Psoas muscle (tissue), 7 donors: ENCODE measurements at regions not wholly inside any gene's neighbourhood (a gene's known extent, or its start where the extent isn't known, plus 50 kb on each side); places are given as distances from the start of the nearest gene placed in this dataset.

Experiments used
- ATAC-seq, 4 donors: fragments of 200-7000 bp; cut with Tn5 transposase; one replicate each; pipeline ENCODE4 v1.9.1; 2020; ENCODE audit warnings: moderate library complexity in 3 of 4, mild to moderate bottlenecking in 2 of 4
- DNase-seq, 2 donors: peaks; one replicate each; pipeline ENCODE4 v3.0.0-alpha.2; 2020
- H3K27ac ChIP-seq: fragments of 200-600 bp; one replicate; pipeline ENCODE4 v1.8.0; 2022
- H3K27me3 ChIP-seq, 3 donors: fragments of 200-600 bp in 1 of 3; one replicate each; pipeline versions ENCODE4 v1.6.1 to v1.8.0; 2013 to 2022; ENCODE audit warnings: low read length in 2 of 3, mild to moderate bottlenecking in 2 of 3, moderate library complexity in 1 of 3; ENCODE audit not compliant: insufficient read depth in 3 of 3
- H3K36me3 ChIP-seq, 2 donors: fragments of 200-600 bp in 1 of 2; one replicate each; pipeline versions ENCODE4 v1.6.1 to v1.8.0; 2013 to 2022; ENCODE audit warnings: low read depth in 1 of 2, mild to moderate bottlenecking in 1 of 2, moderate library complexity in 1 of 2; ENCODE audit not compliant: insufficient read depth in 1 of 2
- H3K4me1 ChIP-seq: fragments of 200-600 bp; one replicate; pipeline ENCODE4 v1.8.0; 2022
- H3K4me3 ChIP-seq: fragments of 200-600 bp; one replicate; pipeline ENCODE4 v1.8.0; 2022; ENCODE audit warnings: mild to moderate bottlenecking
- H3K9me3 ChIP-seq: fragments of 200-600 bp; one replicate; pipeline ENCODE4 v1.8.0; 2022
- CTCF ChIP-seq: fragments of 200-600 bp; IDR thresholded peaks from one replicate; pipeline ENCODE4 v1.8.0; 2022; ENCODE audit warnings: antibody characterized with exemption
- WGBS, 3 donors: extraction: QIAGEN DNeasy Blood & Tissue Kit; methylation state at CpG; one replicate each; pipeline versions ENCODE4 v1.1.6 to v1.1.7; 2013; 5-methylcytosine and 5-hydroxymethylcytosine counted together
- intact Hi-C, 2 donors: fragments of 100-400 bp; cut with DNase I; formaldehyde crosslinking; loops; one replicate each; pipeline versions ENCODE4 v1.11.0 to v1.14.2; 2022
- donor health status: healthy with polysubstance abuse.
- donor health status: DM: no; HTN: no; CAD: no; lungs with moderate emphysema.
- donor health status: Bipolar disorder and iron deficiency.
- donor health status: healthy.
- donor health status: DM: yes; HTN: yes; CAD: no.
- donor health status: DM: no; HTN: no; CAD: no.
- donor health status: DM: yes; HTN: yes; CAD: no.

DNA sequence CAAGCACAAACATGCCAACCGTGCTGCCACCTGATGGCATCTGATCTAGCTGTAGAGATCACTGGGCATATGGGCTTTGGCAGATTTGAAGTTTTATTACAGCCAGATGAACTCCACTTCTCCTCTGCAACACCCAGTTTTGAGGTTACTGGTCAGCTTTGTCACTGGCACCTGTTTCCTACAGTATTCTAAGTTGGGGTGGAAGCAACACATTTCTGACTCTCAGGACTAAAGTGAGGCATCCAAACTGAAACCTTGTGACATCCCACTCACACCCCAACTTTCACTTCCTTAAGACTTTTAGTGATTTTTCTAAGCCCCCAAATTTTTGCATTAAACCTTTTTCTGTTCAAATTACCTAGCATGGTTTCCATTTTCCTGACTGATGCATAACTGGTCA is 115.1 kb upstream of the PCDH18 start:
- DNase-seq (no peak), ATAC-seq (no peak)
- WGBS, 3 donors, result 88 to 99% (median 92%) methylated on average over 1 of the region's 1 CpG
- no peak overlapping the region for H3K27ac ChIP-seq
- no peaks in the 10 kb centered on the region for H3K4me1 ChIP-seq
- no peaks in the 10 kb centered on the region for H3K27me3 ChIP-seq
- H3K36me3 ChIP-seq, result no peaks in the 10 kb centered on the region
- no peak for TF ChIP-seq CTCF
- no peaks in the 10 kb centered on the region for H3K9me3 ChIP-seq
- H3K4me3 ChIP-seq, result no peak overlapping the region
- intact Hi-C loops, result no loop called here

DNA sequence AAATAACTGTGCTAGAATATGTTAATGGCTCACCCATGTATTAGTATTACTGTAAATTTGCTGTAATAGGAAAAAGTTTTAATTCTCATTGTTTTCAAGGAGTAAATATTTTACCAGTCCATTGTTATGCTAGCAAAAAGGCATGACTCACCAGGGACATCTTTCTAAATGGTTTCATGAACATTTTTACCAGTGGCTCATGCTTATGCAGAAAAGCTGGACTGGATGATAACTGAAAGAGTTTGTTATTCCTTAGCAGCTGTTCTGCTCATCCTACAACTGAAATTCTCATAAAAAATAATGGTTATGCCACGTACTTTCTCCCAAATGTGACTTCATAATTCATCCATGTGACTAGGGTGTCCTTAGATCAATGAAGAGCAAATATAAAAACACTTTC is 111.9 kb upstream of the PCDH18 start:
- no peaks in the 10 kb centered on the region for H3K27me3 ChIP-seq
- no peaks in the 10 kb centered on the region for H3K4me1 ChIP-seq
- no peaks in the 10 kb centered on the region for H3K9me3 ChIP-seq
- no peak overlapping the region for H3K4me3 ChIP-seq
- DNase-seq (no peak), ATAC-seq (no peak)
- no peaks in the 10 kb centered on the region for H3K36me3 ChIP-seq
- TF ChIP-seq CTCF, result no peak
- intact Hi-C loops, result no loop called here
- WGBS, 3 donors, result 9 to 24% (median 15%) methylated on average over 1 of the region's 1 CpG
- no peak overlapping the region for H3K27ac ChIP-seq

GRCh38 chr4:137641544-137641943 is 109.2 kb upstream of the PCDH18 start:
- DNase-seq (no peak), ATAC-seq (peak in 1 of 4 donors; percentile 34)
- intact Hi-C loops, result no loop called here
- TF ChIP-seq CTCF, result no peak
- Histone ChIP-seq H3K36me3 (no peaks in the 10 kb centered on the region), H3K9me3 (no peaks in the 10 kb centered on the region), H3K4me1 (no peaks in the 10 kb centered on the region), H3K4me3 (no peak overlapping the region), H3K27me3 (no peaks in the 10 kb centered on the region), H3K27ac (no peak overlapping the region)
- 39 to 55% (median 47%) methylated on average over 3 of the region's 3 CpGs for WGBS, 3 donors

GRCh38 chr4:137640838-137641158 is 108.5 kb upstream of the PCDH18 start:
- Histone ChIP-seq H3K27ac (no peak overlapping the region), H3K27me3 (no peaks in the 10 kb centered on the region), H3K9me3 (no peaks in the 10 kb centered on the region), H3K36me3 (no peaks in the 10 kb centered on the region), H3K4me3 (no peak overlapping the region), H3K4me1 (no peaks in the 10 kb centered on the region)
- 82 to 88% (median 83%) methylated on average over 1 of the region's 1 CpG for WGBS, 3 donors
- intact Hi-C loops, result no loop called here
- ATAC-seq, result no peak
- no peak for DNase-seq
- no peak for TF ChIP-seq CTCF

DNA sequence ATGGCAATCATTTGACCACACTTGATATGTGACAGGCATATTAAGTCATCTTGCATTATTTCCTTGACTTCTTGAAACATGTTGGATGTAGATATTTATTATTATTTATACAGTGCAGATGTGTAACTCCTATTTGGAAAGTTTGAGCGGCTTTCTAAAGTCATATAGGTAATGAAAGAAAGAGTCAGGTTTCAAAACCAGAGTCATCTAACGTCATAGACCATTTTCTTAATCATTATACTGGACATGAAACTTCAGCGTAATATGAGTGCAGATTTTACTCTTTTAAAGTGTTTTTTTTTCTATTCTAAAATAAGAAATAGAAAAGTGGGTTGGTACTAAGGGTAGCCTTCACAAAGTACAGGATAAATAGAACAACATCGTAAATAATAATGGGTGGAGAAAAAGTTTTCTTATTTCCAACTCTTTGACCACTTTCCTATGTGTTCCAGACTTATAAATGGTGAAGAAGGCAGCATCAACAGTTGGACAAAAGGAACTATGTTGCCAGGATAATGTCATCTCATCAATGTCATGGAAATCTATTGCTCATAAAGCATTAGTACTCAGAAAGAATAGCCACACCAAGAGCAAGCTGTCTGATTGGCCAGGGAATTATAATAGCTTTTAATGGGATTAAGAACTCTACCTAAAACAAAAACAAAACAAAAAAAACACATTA is 108.0 kb upstream of the PCDH18 start:
- intact Hi-C loops, result no loop called here
- Histone ChIP-seq H3K27me3 (no peaks in the 10 kb centered on the region), H3K4me3 (no peak overlapping the region), H3K27ac (no peak overlapping the region), H3K4me1 (no peaks in the 10 kb centered on the region), H3K9me3 (no peaks in the 10 kb centered on the region), H3K36me3 (no peaks in the 10 kb centered on the region)
- no peak for TF ChIP-seq CTCF
- WGBS, 3 donors, result 85 to 89% (median 88%) methylated on average over 4 of the region's 4 CpGs
- ATAC-seq, result no peak
- DNase-seq, result no peak
